ENCODE measurements at regions not wholly inside any gene's neighbourhood (a gene's known extent, or its start where the extent isn't known, plus 50 kb on each side); places are given as distances from the start of the nearest gene placed in this dataset.

DNA sequence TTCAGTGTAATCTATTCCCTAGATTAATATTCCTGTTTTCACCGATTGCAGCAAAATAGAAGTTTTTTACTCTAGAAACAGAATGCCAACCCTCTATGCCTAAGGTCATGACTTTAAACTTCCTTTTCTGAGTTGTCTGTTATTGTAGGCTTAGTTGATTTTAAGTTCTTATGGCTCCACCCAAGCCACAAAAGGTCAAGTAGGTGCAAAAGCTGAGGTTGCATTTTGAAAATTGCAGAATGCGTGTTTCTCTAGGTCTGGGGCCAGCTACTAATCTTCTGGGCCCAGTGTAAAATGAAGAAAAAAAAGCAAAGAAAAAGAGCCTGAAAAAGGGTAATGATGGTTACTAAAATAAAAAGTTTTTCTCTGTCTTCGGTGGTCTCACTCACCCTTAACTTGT, 635.7 kb upstream of the FAM98A start:
- ChIA-PET POLR2A (no interaction called here), CTCF (no interaction called here)
- Mint-ChIP-seq H3K27me3 (ENCODE audit: low read depth) (peaks cover 6% of the 10 kb centered on the region), H3K9me3 (peaks cover 29% of the 10 kb centered on the region), H3K4me1 (no peaks in the 10 kb centered on the region), H3K36me3 (peaks cover 15% of the 10 kb centered on the region), H3K4me3 (no peak overlapping the region), H3K27ac (no peak overlapping the region)
- ATAC-seq (no peak), DNase-seq (ENCODE audit: low spot score) (no peak)
- TF ChIP-seq RELA (CRISPR knock-in tag; IDR thresholded peaks at IDR 0.05; ENCODE audit: borderline replicate concordance) (no peak), ZNF219 (CRISPR knock-in tag; IDR thresholded peaks at IDR 0.05; ENCODE audit: borderline replicate concordance) (no peak), IRF2 (CRISPR knock-in tag; IDR thresholded peaks at IDR 0.05; ENCODE audit: borderline replicate concordance, low read depth) (no peak), ESRRA (CRISPR knock-in tag; IDR thresholded peaks at IDR 0.05; ENCODE audit: borderline replicate concordance) (no peak), SP1 (CRISPR knock-in tag; conservative IDR thresholded peaks at IDR 0.05) (no peak), ZNF232 (CRISPR knock-in tag; IDR thresholded peaks at IDR 0.05) (no peak), JAZF1 (CRISPR knock-in tag; IDR thresholded peaks at IDR 0.05) (no peak), HMGA2 (CRISPR knock-in tag; IDR thresholded peaks at IDR 0.05) (no peak), TP53 (CRISPR knock-in tag; IDR thresholded peaks at IDR 0.05) (no peak), TEAD4 (CRISPR knock-in tag; IDR thresholded peaks at IDR 0.05) (no peak), MYBL2 (CRISPR knock-in tag; IDR thresholded peaks at IDR 0.05) (no peak), ZNF263 (CRISPR knock-in tag; IDR thresholded peaks at IDR 0.05; ENCODE audit: low read depth) (no peak)
- TF ChIP-seq, protein P1, sequence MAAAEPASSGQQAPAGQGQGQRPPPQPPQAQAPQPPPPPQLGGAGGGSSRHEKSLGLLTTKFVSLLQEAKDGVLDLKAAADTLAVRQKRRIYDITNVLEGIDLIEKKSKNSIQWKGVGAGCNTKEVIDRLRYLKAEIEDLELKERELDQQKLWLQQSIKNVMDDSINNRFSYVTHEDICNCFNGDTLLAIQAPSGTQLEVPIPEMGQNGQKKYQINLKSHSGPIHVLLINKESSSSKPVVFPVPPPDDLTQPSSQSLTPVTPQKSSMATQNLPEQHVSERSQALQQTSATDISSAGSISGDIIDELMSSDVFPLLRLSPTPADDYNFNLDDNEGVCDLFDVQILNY (CRISPR knock-in tag; IDR thresholded peaks at IDR 0.05): no peak
- TF ChIP-seq, protein P2, sequence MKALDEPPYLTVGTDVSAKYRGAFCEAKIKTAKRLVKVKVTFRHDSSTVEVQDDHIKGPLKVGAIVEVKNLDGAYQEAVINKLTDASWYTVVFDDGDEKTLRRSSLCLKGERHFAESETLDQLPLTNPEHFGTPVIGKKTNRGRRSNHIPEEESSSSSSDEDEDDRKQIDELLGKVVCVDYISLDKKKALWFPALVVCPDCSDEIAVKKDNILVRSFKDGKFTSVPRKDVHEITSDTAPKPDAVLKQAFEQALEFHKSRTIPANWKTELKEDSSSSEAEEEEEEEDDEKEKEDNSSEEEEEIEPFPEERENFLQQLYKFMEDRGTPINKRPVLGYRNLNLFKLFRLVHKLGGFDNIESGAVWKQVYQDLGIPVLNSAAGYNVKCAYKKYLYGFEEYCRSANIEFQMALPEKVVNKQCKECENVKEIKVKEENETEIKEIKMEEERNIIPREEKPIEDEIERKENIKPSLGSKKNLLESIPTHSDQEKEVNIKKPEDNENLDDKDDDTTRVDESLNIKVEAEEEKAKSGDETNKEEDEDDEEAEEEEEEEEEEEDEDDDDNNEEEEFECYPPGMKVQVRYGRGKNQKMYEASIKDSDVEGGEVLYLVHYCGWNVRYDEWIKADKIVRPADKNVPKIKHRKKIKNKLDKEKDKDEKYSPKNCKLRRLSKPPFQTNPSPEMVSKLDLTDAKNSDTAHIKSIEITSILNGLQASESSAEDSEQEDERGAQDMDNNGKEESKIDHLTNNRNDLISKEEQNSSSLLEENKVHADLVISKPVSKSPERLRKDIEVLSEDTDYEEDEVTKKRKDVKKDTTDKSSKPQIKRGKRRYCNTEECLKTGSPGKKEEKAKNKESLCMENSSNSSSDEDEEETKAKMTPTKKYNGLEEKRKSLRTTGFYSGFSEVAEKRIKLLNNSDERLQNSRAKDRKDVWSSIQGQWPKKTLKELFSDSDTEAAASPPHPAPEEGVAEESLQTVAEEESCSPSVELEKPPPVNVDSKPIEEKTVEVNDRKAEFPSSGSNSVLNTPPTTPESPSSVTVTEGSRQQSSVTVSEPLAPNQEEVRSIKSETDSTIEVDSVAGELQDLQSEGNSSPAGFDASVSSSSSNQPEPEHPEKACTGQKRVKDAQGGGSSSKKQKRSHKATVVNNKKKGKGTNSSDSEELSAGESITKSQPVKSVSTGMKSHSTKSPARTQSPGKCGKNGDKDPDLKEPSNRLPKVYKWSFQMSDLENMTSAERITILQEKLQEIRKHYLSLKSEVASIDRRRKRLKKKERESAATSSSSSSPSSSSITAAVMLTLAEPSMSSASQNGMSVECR (CRISPR knock-in tag; IDR thresholded peaks at IDR 0.05; ENCODE audit: borderline replicate concordance): no peak
- TF ChIP-seq, protein P3, sequence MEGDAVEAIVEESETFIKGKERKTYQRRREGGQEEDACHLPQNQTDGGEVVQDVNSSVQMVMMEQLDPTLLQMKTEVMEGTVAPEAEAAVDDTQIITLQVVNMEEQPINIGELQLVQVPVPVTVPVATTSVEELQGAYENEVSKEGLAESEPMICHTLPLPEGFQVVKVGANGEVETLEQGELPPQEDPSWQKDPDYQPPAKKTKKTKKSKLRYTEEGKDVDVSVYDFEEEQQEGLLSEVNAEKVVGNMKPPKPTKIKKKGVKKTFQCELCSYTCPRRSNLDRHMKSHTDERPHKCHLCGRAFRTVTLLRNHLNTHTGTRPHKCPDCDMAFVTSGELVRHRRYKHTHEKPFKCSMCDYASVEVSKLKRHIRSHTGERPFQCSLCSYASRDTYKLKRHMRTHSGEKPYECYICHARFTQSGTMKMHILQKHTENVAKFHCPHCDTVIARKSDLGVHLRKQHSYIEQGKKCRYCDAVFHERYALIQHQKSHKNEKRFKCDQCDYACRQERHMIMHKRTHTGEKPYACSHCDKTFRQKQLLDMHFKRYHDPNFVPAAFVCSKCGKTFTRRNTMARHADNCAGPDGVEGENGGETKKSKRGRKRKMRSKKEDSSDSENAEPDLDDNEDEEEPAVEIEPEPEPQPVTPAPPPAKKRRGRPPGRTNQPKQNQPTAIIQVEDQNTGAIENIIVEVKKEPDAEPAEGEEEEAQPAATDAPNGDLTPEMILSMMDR (IDR thresholded peaks at IDR 0.05): no peak
- TF ChIP-seq, protein P4, sequence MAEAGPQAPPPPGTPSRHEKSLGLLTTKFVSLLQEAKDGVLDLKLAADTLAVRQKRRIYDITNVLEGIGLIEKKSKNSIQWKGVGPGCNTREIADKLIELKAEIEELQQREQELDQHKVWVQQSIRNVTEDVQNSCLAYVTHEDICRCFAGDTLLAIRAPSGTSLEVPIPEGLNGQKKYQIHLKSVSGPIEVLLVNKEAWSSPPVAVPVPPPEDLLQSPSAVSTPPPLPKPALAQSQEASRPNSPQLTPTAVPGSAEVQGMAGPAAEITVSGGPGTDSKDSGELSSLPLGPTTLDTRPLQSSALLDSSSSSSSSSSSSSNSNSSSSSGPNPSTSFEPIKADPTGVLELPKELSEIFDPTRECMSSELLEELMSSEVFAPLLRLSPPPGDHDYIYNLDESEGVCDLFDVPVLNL (CRISPR knock-in tag; IDR thresholded peaks at IDR 0.05; ENCODE audit: borderline replicate concordance, low read depth): no peak
- TF ChIP-seq, protein P5, sequence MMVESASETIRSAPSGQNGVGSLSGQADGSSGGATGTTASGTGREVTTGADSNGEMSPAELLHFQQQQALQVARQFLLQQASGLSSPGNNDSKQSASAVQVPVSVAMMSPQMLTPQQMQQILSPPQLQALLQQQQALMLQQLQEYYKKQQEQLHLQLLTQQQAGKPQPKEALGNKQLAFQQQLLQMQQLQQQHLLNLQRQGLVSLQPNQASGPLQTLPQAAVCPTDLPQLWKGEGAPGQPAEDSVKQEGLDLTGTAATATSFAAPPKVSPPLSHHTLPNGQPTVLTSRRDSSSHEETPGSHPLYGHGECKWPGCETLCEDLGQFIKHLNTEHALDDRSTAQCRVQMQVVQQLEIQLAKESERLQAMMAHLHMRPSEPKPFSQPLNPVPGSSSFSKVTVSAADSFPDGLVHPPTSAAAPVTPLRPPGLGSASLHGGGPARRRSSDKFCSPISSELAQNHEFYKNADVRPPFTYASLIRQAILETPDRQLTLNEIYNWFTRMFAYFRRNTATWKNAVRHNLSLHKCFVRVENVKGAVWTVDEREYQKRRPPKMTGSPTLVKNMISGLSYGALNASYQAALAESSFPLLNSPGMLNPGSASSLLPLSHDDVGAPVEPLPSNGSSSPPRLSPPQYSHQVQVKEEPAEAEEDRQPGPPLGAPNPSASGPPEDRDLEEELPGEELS (CRISPR knock-in tag; IDR thresholded peaks at IDR 0.05): no peak
- TF ChIP-seq, protein P6, sequence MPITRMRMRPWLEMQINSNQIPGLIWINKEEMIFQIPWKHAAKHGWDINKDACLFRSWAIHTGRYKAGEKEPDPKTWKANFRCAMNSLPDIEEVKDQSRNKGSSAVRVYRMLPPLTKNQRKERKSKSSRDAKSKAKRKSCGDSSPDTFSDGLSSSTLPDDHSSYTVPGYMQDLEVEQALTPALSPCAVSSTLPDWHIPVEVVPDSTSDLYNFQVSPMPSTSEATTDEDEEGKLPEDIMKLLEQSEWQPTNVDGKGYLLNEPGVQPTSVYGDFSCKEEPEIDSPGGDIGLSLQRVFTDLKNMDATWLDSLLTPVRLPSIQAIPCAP (CRISPR knock-in tag; IDR thresholded peaks at IDR 0.05): no peak

Data from WTC11 (cell line).